Tibial artery (tissue), 4 donors: ENCODE measurements at regions not wholly inside any gene's neighbourhood (a gene's known extent, or its start where the extent isn't known, plus 50 kb on each side); places are given as distances from the start of the nearest gene placed in this dataset.

ENCODE experiments used
- DNase-seq, 2 donors: peaks; one replicate each; pipeline ENCODE4 v3.0.0-alpha.2; 2019
- H3K27ac ChIP-seq, 2 donors: fragments of 200-600 bp; sonication (generic) in 1 of 2; 1 replicate in 1 of 2; 2 replicates in 1 of 2; pipeline ENCODE4 v1.5.1; 2018 to 2019; ENCODE audit warnings: mild to moderate bottlenecking in 1 of 2
- H3K27me3 ChIP-seq, 2 donors: fragments of 200-600 bp; sonication (generic) in 1 of 2; one replicate each; pipeline versions ENCODE4 v1.5.1 to v1.6.0; 2016 to 2019
- H3K36me3 ChIP-seq, 3 donors: fragments of 200-600 bp; sonication (generic) in 2 of 3; one replicate each; pipeline ENCODE4 v1.5.1; 2016 to 2019; ENCODE audit warnings: mild to moderate bottlenecking in 2 of 3
- H3K4me1 ChIP-seq, 4 donors: fragments of 200-600 bp; sonication (generic) in 2 of 4; 1 replicate in 3 of 4; 2 replicates in 1 of 4; pipeline ENCODE4 v1.5.1; 2016 to 2019
- H3K4me3 ChIP-seq, 2 donors: fragments of 200-600 bp; sonication (generic) in 1 of 2; 1 replicate in 1 of 2; 2 replicates in 1 of 2; pipeline ENCODE4 v1.5.1; 2018 to 2019; ENCODE audit warnings: mild to moderate bottlenecking in 2 of 2
- H3K9me3 ChIP-seq, 3 donors: fragments of 200-600 bp; sonication (generic) in 1 of 3; one replicate each; pipeline ENCODE4 v1.5.1; 2016 to 2019
- intact Hi-C: fragments of 100-400 bp; cut with DNase I; formaldehyde crosslinking; loops from one replicate; pipeline ENCODE4 v1.15.0; 2023; ENCODE audit warnings: low total_unique reads
- TF ChIP-seq, protein P1 (sequence below), 2 experiments: fragments of 200-600 bp in 1 of 2; fragments of 450-650 bp in 1 of 2; IDR thresholded peaks; one replicate each; pipeline ENCODE4 v1.5.1; 2017 to 2019; ENCODE audit warnings: antibody characterized with exemption in 2 of 2, mild to moderate bottlenecking in 1 of 2, moderate library complexity in 1 of 2

DNA sequence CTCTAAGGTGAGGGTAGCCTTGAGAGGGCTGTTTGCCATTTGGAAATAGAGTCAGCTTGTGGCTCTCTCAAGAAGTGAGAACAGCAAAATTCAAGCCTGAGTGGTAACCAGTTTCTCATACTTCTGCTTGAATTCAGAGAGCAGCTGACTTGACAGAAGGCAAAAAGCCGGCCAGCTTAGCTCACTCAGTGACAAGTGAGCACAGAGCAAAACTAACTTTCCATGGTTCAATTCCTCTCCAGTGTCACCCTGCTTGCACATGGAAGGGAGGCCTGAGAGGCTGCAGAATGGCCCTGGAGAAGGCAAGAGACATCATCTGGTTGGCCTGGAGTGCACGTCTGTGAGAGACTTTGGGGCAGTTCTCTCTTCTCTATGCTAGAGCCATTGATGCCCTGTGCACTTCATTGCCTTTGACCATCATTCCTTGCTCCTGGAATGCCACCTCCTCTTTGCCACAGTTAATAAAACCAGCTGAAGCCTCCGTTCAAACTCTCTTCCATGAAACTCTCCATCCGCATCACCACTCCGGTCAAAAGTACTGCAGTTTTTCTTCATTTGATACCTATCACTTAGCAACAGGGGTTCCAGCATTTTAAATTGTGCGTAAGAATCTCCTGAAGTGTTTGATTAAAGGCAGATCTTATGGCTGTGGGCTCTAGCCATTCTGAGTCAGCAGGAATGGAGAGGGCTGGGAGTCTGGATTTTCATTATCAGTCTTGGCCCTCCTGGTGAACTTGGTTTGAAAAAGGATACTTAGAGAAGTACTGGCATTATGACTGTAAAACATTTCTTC, 69.8 kb upstream of the PIK3CG start:
- Histone ChIP-seq H3K27ac (no peak overlapping the region), H3K36me3 (no peaks in the 10 kb centered on the region), H3K4me1 (no peaks in the 10 kb centered on the region), H3K27me3 (peaks cover 0 to 4% of the 10 kb centered on the region in 2 donors), H3K9me3 (peaks cover 0 to 4% (median 0%) of the 10 kb centered on the region in 3 donors), H3K4me3 (no peak overlapping the region)
- no peak for DNase-seq
- intact Hi-C loops: no loop called here
- TF ChIP-seq, protein P1, sequence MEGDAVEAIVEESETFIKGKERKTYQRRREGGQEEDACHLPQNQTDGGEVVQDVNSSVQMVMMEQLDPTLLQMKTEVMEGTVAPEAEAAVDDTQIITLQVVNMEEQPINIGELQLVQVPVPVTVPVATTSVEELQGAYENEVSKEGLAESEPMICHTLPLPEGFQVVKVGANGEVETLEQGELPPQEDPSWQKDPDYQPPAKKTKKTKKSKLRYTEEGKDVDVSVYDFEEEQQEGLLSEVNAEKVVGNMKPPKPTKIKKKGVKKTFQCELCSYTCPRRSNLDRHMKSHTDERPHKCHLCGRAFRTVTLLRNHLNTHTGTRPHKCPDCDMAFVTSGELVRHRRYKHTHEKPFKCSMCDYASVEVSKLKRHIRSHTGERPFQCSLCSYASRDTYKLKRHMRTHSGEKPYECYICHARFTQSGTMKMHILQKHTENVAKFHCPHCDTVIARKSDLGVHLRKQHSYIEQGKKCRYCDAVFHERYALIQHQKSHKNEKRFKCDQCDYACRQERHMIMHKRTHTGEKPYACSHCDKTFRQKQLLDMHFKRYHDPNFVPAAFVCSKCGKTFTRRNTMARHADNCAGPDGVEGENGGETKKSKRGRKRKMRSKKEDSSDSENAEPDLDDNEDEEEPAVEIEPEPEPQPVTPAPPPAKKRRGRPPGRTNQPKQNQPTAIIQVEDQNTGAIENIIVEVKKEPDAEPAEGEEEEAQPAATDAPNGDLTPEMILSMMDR (IDR thresholded peaks at IDR 0.05): no peak

DNA sequence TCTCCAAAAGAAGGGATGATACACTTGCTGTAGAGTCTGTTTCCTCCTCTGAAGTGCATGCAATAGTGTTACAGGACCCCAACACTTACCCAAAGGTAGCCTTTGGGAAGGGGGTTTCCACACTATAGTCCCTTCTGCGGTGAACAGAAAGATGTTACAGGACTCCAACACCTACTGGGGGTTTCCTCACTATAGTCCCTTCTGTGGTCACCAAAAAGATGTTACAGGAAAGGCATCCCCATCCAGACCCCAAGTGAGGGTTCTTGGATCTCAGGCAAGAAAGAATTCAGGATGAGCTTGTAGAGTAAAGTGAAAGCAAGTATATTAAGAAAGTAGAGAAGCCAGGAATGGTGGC, 69.2 kb upstream of the PIK3CG start:
- no peak for DNase-seq
- Histone ChIP-seq H3K36me3 (no peaks in the 10 kb centered on the region), H3K27me3 (peaks cover 0 to 4% of the 10 kb centered on the region in 2 donors), H3K27ac (no peak overlapping the region), H3K4me1 (no peaks in the 10 kb centered on the region), H3K4me3 (no peak overlapping the region), H3K9me3 (peaks cover 0 to 4% (median 0%) of the 10 kb centered on the region in 3 donors)
- TF ChIP-seq, protein P1 (IDR thresholded peaks at IDR 0.05): no peak
- intact Hi-C loops: no loop called here

DNA sequence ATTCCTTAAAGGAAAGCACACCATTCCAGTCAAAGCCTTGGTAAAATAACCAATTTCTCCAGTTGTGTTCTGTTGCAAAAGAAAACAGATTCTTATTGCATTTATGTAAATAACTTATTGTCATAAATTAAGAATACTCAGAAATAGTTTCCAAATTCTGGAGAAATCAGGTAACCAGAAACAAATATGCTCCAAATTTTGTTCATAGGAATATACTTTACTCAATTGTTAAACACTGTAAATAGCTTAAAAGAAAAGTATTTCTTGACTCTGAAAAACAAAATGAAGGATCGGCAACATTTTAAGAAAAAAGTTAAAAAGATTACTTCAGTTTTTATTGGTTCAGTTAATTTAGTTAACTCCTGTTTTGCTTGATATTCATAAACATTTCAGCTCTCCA, 67.1 kb upstream of the PIK3CG start:
- DNase-seq: no peak
- TF ChIP-seq, protein P1 (IDR thresholded peaks at IDR 0.05): no peak
- H3K4me1 ChIP-seq: no peaks in the 10 kb centered on the region
- peaks cover 0 to 4% (median 0%) of the 10 kb centered on the region in 3 donors for H3K9me3 ChIP-seq
- H3K4me3 ChIP-seq: no peak overlapping the region
- no peak overlapping the region for H3K27ac ChIP-seq
- H3K36me3 ChIP-seq: no peaks in the 10 kb centered on the region
- intact Hi-C loops: no loop called here
- H3K27me3 ChIP-seq: peaks cover 0 to 3% of the 10 kb centered on the region in 2 donors

DNA sequence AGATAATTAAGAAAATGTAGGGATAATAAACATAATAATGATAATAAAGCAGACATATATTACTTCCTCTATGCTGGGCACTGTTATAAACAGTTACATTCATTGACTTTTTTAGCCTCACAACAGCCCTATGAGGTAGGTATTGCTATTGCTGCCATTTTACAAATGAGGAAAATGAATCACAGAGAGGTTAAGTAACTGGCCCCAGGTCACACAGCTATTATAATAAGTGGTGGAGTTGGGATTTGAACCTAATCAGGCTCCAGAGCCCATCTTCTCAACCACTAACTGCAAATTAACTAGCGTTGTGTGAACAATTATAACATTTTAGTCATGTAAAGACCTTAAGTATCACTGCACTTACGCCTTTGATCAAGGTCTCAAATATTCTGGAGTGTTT, 62.5 kb upstream of the PIK3CG start:
- no peak for DNase-seq
- Histone ChIP-seq H3K27me3 (peaks cover 0 to 3% of the 10 kb centered on the region in 2 donors), H3K9me3 (peaks cover 0 to 4% (median 0%) of the 10 kb centered on the region in 3 donors), H3K36me3 (no peaks in the 10 kb centered on the region), H3K4me1 (no peaks in the 10 kb centered on the region), H3K27ac (no peak overlapping the region), H3K4me3 (no peak overlapping the region)
- TF ChIP-seq, protein P1 (IDR thresholded peaks at IDR 0.05): no peak
- intact Hi-C loops: no loop called here

DNA sequence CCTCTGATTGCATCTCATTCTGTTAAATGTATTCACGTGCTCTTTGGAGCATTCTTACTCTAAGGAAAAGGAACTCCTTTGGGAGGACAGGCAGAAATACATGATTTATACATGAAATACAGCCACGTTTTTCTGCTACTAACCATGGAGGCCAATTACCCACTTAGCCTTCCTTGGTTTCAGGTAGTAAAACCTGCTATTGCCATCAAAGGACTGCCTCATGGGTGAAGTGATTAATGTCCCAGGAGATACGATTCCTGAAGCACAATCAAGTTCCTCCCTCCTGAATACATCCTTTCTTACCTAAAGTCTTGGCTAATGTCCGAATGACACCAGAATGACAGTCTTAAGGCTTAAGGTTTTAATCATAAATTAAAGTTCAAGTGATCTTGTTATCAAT, 58.5 kb upstream of the PIK3CG start:
- TF ChIP-seq, protein P1 (IDR thresholded peaks at IDR 0.05): no peak
- DNase-seq: no peak
- Histone ChIP-seq H3K4me1 (no peaks in the 10 kb centered on the region), H3K27ac (no peak overlapping the region), H3K36me3 (no peaks in the 10 kb centered on the region), H3K27me3 (no peaks in the 10 kb centered on the region), H3K4me3 (no peak overlapping the region), H3K9me3 (no peaks in the 10 kb centered on the region)
- intact Hi-C loops: no loop called here
